ENCODE measurements at regions not wholly inside any gene's neighbourhood (a gene's known extent, or its start where the extent isn't known, plus 50 kb on each side); places are given as distances from the start of the nearest gene placed in this dataset.

- no peak for FAIRE-seq
- no peak for DNase-seq (ENCODE audit: insufficient read length, low spot score)
These were observed 54.2 kb downstream of the S1PR1 start for GRCh38 chr1:101290922-101291561.

- peak; percentile 11 for DNase-seq (ENCODE audit: insufficient read length, low spot score)
- FAIRE-seq = no peak
These were observed 55.0 kb downstream of the S1PR1 start for GRCh38 chr1:101291562-101292380.

GRCh38 chr1:101293461-101294051 lies 56.7 kb downstream of the S1PR1 start:
- FAIRE-seq (no peak), DNase-seq (ENCODE audit: insufficient read length, low spot score) (peak; percentile 14)

- FAIRE-seq (no peak), DNase-seq (ENCODE audit: insufficient read length, low spot score) (no peak)
These were observed 58.4 kb downstream of the S1PR1 start for GRCh38 chr1:101295209-101295608.

GRCh38 chr1:101298663-101299062 lies 61.8 kb downstream of the S1PR1 start:
- no peak for DNase-seq (ENCODE audit: insufficient read length, low spot score)
- FAIRE-seq = no peak

GRCh38 chr1:101299141-101299540 lies 62.3 kb downstream of the S1PR1 start:
- DNase-seq (ENCODE audit: insufficient read length, low spot score) (no peak), FAIRE-seq (no peak)

GRCh38 chr1:101299710-101300109 lies 62.9 kb downstream of the S1PR1 start:
- FAIRE-seq (no peak), DNase-seq (ENCODE audit: insufficient read length, low spot score) (no peak)

GRCh38 chr1:101300916-101301315 lies 64.1 kb downstream of the S1PR1 start:
- FAIRE-seq (no peak), DNase-seq (ENCODE audit: insufficient read length, low spot score) (no peak)

- FAIRE-seq = no peak
- no peak for DNase-seq (ENCODE audit: insufficient read length, low spot score)
These were observed 64.7 kb downstream of the S1PR1 start for GRCh38 chr1:101301446-101302057.

- DNase-seq (ENCODE audit: insufficient read length, low spot score) (no peak), FAIRE-seq (no peak)
These were observed 66.2 kb downstream of the S1PR1 start for GRCh38 chr1:101302831-101303511.

- FAIRE-seq (no peak), DNase-seq (ENCODE audit: insufficient read length, low spot score) (no peak)
These were observed 71.3 kb downstream of the S1PR1 start for GRCh38 chr1:101307985-101308689.

GRCh38 chr1:101308935-101309333 lies 72.1 kb downstream of the S1PR1 start:
- no peak for FAIRE-seq
- DNase-seq (ENCODE audit: insufficient read length, low spot score) = no peak

GRCh38 chr1:101309334-101310311 lies 72.8 kb downstream of the S1PR1 start:
- FAIRE-seq = no peak

GRCh38 chr1:101310506-101310905 lies 73.7 kb downstream of the S1PR1 start:
- DNase-seq (ENCODE audit: insufficient read length, low spot score) (no peak), FAIRE-seq (no peak)

More at GRCh38 chr1:101309334-101310311, 72.8 kb downstream of the S1PR1 start:
- DNase-seq (ENCODE audit: insufficient read length, low spot score) = peak; percentile 23

- DNase-seq (ENCODE audit: insufficient read length, low spot score) (no peak), FAIRE-seq (no peak)
These were observed 74.5 kb downstream of the S1PR1 start for GRCh38 chr1:101311146-101311920.

- no peak for FAIRE-seq
- DNase-seq (ENCODE audit: insufficient read length, low spot score) = no peak
These were observed 75.3 kb downstream of the S1PR1 start for GRCh38 chr1:101312147-101312546.

- FAIRE-seq (no peak), DNase-seq (ENCODE audit: insufficient read length, low spot score) (no peak)
These were observed 76.5 kb downstream of the S1PR1 start for GRCh38 chr1:101313356-101313755.

- DNase-seq (ENCODE audit: insufficient read length, low spot score) (no peak), FAIRE-seq (no peak)
These were observed 77.4 kb downstream of the S1PR1 start for GRCh38 chr1:101314244-101314643.
